ENCODE measurements at regions not wholly inside any gene's neighbourhood (a gene's known extent, or its start where the extent isn't known, plus 50 kb on each side); places are given as distances from the start of the nearest gene placed in this dataset.

DNA sequence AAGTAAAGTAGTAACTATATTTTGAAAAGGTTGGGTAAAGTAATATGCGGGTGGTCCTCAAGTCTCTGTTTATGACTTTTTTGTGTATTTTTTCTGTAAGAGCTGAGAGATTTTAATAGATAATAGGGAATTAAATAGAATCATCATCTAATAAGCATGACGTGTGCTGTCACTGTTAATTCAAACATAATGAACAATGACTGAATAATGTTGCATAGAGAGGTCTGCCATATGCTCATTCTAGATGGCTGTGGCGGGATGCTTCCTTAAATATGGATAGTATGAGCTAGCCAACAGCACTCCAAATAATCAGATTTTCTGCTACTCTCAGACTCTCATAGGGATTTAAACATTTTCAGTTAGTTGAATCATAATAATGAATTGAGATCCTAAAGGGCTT lies 302.8 kb upstream of the RBMS3 start:
- TF ChIP-seq GATA3 (IDR thresholded peaks at IDR 0.05; ENCODE audit: low read depth, low read length) (no peak), GATA2 (IDR thresholded peaks at IDR 0.05; ENCODE audit: low read depth, low read length) (no peak)

DNA sequence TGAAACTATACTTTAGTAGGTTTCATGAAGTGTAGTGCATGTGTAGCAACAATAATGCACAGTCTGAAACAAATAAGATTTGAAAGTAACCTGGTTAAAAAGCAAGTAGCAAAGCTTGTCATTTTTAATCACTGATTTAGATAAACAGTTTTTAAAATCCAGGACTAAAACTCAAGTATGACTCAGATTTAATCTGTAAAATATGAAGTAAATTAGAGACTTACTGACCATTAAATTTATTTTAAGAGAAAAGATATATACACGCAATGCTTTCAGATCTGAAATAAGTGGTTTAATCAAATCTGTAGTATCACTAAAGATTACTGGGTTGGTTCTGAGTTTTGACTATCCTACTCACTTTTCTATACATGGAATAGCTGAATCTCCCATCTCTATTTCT lies 300.7 kb upstream of the RBMS3 start:
- TF ChIP-seq GATA3 (IDR thresholded peaks at IDR 0.05; ENCODE audit: low read depth, low read length) (no peak), GATA2 (IDR thresholded peaks at IDR 0.05; ENCODE audit: low read depth, low read length) (no peak)

DNA sequence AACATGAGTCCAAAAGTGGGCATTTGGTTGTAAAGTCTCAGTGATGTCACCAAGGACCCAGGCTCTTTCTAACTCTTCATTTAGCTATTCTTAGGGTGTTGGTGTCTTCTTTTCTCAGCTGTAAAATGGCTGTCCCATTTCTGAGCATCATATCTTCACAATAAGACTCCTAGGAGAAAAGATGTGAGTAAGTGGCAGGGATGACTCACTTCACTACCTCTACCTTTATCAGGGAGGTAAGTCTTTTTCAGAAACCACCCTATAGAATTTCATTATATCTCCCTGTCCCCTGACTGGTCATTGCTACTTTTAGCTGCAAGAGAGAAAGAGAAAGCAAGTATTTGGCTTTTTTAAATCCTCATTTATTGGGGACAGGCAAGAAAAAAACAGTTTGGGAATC lies 300.2 kb upstream of the RBMS3 start:
- TF ChIP-seq GATA2 (IDR thresholded peaks at IDR 0.05; ENCODE audit: low read depth, low read length) (no peak), GATA3 (IDR thresholded peaks at IDR 0.05; ENCODE audit: low read depth, low read length) (no peak)

DNA sequence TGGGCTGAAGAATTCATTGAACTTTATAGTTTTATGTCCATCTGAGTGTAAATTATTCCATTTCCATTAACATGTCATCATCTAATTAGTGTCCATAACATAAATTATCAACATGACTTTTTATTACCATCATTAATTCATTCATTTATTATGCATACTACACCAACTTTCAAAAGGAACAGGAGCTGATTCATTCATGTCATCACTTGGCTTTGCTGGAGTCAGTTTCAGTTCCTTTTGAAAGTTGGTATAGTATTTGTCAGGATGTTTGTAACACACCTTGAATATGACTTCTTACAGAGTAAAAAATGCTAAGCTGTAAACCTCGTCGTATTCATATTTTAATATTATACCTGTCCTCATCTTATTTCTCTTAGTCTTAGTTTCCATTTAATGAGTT lies 298.0 kb upstream of the RBMS3 start:
- TF ChIP-seq GATA3 (IDR thresholded peaks at IDR 0.05; ENCODE audit: low read depth, low read length) (no peak), GATA2 (IDR thresholded peaks at IDR 0.05; ENCODE audit: low read depth, low read length) (no peak)

DNA sequence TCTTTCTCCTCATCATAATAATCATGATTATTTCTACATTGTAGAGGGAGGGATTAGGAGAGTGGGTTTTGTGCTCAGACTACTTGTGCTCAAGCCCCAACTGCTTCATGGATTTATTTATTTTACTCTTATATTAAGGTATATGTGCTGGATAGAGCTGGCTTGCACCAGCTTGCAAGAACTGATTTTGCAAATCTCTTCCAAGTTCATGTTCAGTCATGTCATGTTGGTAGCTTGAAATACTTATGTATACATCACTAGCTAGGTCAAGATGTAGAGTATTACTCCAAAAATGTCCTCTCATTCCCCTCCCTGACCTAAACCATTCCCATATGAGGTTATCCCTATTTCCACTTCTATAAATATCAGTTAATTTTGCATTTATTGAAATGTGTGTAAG lies 293.9 kb upstream of the RBMS3 start:
- no peak for TF ChIP-seq GATA2 (IDR thresholded peaks at IDR 0.05; ENCODE audit: low read depth, low read length)
- TF ChIP-seq GATA3 (IDR thresholded peaks at IDR 0.05; ENCODE audit: low read depth, low read length): no peak

DNA sequence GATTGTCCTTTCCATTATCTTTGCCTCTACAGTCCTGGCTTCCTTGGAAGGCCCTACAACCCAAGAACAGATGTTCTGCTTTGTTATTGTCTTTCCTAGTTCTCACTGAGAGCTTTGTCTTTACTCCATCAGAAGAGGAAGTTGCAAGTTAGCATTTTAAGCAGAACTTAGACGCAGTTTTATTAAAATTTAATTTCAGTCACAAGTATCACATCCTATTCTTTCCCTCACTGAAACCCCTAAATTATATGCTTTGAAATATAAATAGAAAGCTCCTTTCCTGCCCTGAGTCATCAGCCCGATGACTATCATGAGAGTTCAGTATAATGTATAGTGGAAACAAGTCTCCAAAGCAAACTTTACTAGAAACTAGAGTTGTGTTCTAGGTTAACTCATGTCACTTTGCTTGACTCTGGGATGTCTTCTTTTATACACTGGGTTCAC lies 291.2 kb upstream of the RBMS3 start:
- no peak for TF ChIP-seq GATA2 (IDR thresholded peaks at IDR 0.05; ENCODE audit: low read depth, low read length)
- no peak for TF ChIP-seq GATA3 (IDR thresholded peaks at IDR 0.05; ENCODE audit: low read depth, low read length)

DNA sequence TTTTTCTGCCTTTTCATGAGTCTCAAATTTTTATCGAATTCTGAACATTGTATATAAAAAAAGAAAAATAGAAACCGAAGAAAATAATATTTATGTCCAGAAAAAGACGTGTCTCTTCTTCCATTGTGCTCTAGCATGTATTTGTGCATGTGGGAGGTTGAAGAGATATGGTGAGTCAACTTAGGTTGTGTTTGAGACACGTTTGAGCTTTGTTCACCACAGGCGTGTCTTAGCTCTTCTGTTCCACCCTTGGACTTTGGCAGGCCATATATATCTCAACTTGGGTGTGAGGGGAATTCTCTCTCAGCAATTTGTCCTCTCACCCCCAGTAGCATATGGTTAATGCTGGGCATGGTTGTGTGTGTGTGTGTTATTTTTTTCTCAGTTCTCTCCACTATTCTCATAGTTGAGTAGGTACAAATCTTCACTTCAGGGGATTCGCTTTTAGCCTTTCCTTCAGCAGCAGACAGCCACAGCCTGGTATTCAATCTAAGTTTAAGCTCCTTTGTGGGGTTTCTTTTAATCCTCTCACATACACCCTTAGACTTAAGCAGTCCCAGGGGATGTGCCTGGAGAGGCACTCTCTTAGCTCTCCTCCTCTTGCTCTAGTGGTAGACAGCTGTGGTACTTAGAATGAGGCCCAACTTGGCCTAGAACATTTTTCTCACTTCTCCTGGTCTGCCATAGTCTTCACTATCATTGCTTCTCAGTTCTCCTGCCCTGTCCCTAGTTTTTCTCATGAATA lies 286.5 kb upstream of the RBMS3 start:
- TF ChIP-seq GATA2 (IDR thresholded peaks at IDR 0.05; ENCODE audit: low read depth, low read length) (no peak), GATA3 (IDR thresholded peaks at IDR 0.05; ENCODE audit: low read depth, low read length) (no peak)

DNA sequence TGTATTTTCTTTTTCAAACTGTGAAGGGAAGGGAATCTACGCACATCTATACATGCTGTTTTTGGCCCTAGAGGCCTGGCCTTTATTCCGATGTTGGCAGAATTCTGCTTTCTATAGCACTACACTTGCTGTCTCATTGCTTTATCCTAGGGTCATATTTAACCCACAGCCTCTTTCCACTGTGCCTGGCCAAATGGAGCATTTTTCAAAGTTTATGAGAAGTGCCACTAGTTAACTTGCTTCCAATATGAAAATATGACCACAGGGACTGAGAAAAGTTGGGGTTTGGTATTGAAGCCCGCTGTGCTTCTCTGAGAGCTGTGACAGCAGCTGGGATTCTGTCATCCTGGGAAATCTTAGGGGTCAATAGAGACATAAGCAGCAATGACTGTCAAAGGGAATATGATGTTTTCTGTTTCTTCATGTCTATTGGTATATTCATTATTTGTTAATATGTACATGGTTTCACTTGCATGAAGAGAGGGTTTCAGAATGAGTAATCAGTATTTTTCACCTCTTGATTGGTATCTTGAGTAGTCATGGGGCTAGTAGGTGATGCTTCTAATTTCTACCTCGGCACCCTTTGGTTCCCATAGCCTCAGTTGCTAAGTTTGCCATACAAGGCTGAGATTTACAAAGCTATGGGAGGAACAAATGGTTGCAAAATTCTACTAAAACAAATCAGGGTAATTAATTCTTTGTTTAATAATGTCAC lies 275.8 kb upstream of the RBMS3 start:
- TF ChIP-seq GATA3 (IDR thresholded peaks at IDR 0.05; ENCODE audit: low read depth, low read length): no peak
- TF ChIP-seq GATA2 (IDR thresholded peaks at IDR 0.05; ENCODE audit: low read depth, low read length): no peak

DNA sequence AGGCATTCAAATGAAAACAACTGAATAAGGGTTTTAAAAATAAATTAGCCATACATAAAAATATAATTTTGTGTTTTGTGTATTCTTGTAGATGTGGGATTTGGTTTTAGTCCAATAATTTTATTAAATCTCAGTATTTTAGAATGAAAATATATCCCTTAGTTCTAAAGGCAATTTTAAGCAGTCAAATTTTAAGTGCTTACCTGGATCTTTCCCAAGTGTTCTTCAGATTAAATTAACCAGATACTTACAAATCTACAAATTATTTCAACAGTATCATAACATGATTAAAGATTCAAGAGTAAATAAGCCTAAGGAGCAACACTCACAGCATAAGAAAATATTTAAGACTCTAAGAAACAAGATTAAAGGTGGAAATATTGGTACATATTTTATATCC lies 275.0 kb upstream of the RBMS3 start:
- TF ChIP-seq GATA2 (IDR thresholded peaks at IDR 0.05; ENCODE audit: low read depth, low read length) (no peak), GATA3 (IDR thresholded peaks at IDR 0.05; ENCODE audit: low read depth, low read length) (no peak)

DNA sequence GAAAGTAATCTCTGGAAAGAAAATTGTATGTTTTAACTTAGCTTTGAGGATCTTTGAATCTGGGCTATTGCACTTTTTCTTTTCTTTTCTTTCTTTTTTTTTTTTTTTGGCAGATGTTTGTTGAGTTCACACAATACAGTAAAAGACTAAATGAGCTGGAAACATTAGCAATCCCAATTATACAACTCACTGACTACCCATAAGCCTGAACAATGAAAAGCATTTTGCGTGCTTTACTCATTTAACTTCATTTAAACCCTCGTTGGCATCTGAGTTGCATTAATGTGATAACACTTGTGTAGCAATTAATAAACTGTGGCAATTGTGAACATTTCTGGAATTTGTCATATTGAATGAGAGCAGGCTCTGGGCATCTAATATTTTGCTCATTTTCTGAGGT lies 269.4 kb upstream of the RBMS3 start:
- no peak for TF ChIP-seq GATA2 (IDR thresholded peaks at IDR 0.05; ENCODE audit: low read depth, low read length)
- TF ChIP-seq GATA3 (IDR thresholded peaks at IDR 0.05; ENCODE audit: low read depth, low read length): no peak

DNA sequence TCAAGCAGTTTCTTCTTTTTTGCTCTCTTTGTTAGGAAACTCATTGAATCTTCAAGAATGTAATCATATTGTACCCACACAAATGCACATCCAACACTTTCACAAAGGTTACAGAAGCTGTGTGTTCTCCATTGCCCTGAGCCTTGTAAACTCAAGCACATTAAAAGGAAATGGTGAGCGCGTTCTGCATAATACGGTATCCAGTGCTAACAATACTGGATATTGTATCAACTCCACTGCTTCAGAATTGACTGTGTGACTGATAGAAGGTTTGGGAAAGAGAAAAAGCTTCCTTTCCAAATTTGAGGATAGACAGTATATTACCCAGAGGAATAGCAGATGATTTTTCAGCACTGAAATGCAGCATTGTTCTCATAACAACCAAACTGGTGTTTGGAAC lies 268.9 kb upstream of the RBMS3 start:
- no peak for TF ChIP-seq GATA2 (IDR thresholded peaks at IDR 0.05; ENCODE audit: low read depth, low read length)
- TF ChIP-seq GATA3 (IDR thresholded peaks at IDR 0.05; ENCODE audit: low read depth, low read length): no peak

DNA sequence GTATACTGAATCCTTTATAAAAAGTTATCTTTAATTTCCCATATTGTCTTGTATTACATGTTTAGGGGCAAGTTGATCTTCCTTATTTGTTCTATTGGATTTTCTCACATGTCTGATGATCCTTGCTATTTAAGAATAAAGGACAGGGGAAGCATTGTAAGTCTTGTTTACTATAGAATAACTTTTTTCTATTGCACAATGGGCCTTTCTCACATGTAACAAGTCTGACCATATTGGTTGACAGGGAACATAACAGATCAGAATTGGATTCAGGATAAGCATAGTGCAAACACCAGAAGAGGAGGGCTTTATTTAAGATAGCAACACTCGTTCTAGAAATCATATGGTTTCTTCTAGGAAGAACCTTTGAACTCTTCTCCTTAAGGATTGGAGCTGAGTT lies 257.9 kb upstream of the RBMS3 start:
- TF ChIP-seq GATA3 (IDR thresholded peaks at IDR 0.05; ENCODE audit: low read depth, low read length): no peak
- no peak for TF ChIP-seq GATA2 (IDR thresholded peaks at IDR 0.05; ENCODE audit: low read depth, low read length)

DNA sequence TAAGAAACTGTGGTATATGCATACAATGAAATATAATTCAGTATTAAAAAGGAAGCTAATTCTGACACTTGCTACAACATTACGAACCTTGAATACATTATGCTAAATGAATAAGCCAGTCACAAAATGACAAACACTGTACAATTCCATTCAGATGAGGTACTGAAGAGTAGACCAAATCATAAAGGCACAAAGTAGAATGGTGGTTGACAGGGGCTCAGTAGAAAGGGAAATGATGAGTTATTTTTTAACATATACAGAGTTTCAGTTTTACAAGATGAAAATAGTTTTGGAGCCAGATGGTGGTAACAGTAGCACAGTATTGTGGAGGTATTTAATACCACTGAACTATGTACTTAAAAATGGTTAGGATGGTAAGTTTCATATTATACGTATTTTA lies 254.6 kb upstream of the RBMS3 start:
- TF ChIP-seq GATA2 (IDR thresholded peaks at IDR 0.05; ENCODE audit: low read depth, low read length) (no peak), GATA3 (IDR thresholded peaks at IDR 0.05; ENCODE audit: low read depth, low read length) (no peak)

DNA sequence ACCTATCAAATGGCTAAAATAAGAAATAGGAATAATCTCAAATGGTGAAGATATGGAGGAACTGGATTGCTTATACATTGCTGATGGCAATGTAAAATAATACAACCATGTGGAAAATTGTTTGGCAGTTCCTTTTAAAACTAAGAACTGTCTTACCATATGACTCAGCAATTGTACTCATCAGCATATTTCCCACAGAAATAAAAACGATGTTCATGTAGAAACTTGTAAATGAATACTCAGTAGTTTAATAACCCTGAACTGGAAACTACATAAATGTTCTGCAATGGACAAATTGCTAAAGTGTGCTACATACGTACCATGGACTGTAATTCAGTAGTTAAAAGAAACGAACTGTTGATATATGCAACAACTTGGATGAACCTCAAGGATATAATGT lies 253.9 kb upstream of the RBMS3 start:
- no peak for TF ChIP-seq GATA2 (IDR thresholded peaks at IDR 0.05; ENCODE audit: low read depth, low read length)
- no peak for TF ChIP-seq GATA3 (IDR thresholded peaks at IDR 0.05; ENCODE audit: low read depth, low read length)

DNA sequence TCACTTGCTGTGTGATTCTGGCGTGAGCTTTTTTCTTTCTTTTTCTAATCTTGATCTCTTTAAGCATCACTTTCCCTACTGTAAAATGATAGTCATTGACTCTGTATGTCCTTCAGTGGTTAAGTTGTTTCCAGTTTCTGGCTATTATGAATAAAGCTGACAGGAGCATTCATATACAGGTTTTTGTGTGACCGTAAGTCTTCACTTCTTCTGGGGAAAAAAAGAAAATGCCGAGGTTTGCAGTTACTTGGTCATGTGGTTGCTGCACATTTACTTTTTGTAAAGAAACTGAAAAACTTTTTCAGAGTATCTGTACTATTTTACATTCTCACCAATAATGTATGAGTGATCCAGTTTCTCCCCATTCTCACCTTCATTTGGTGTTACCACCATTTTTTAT lies 247.4 kb upstream of the RBMS3 start:
- TF ChIP-seq GATA3 (IDR thresholded peaks at IDR 0.05; ENCODE audit: low read depth, low read length): no peak
- no peak for TF ChIP-seq GATA2 (IDR thresholded peaks at IDR 0.05; ENCODE audit: low read depth, low read length)

Data from SH-SY5Y (cell line).